GM21367 (cell line): ENCODE measurements at regions not wholly inside any gene's neighbourhood (a gene's known extent, or its start where the extent isn't known, plus 50 kb on each side); places are given as distances from the start of the nearest gene placed in this dataset.
"Not testable (repeated sequence)": the region's sequence is repeated elsewhere in the genome, so short reads cannot be mapped to it uniquely, and the experiment has no call there.

Source experiments
- ATAC-seq: cut with Tn5 transposase; IDR thresholded peaks from one replicate; pipeline ENCODE4 v1.9.1; 2021; ENCODE audit not compliant: unreplicated experiment

- no peak for ATAC-seq
These were observed 203.4 kb downstream of the KIT start for GRCh38 chr4:54861201-54861600.

- no peak for ATAC-seq
These were observed 197.6 kb downstream of the KIT start for GRCh38 chr4:54855191-54855854.

GRCh38 chr4:54852602-54853001, 194.8 kb downstream of the KIT start:
- no peak for ATAC-seq

GRCh38 chr4:54852054-54852453, 194.3 kb downstream of the KIT start:
- no peak for ATAC-seq

GRCh38 chr4:54844911-54845310, 187.2 kb downstream of the KIT start:
- no peak for ATAC-seq

GRCh38 chr4:54843946-54844345, 186.2 kb downstream of the KIT start:
- ATAC-seq = no peak

GRCh38 chr4:54843106-54843505, 185.3 kb downstream of the KIT start:
- ATAC-seq = no peak

- ATAC-seq = no peak
These were observed 184.9 kb downstream of the KIT start for GRCh38 chr4:54842656-54843055.

- no peak for ATAC-seq
These were observed 184.5 kb downstream of the KIT start for GRCh38 chr4:54842226-54842625.

GRCh38 chr4:54840992-54841768, 183.4 kb downstream of the KIT start:
- ATAC-seq = no peak

GRCh38 chr4:54840430-54840829, 182.7 kb downstream of the KIT start:
- ATAC-seq = no peak

GRCh38 chr4:54838301-54838700, 180.5 kb downstream of the KIT start:
- no peak for ATAC-seq

GRCh38 chr4:54837576-54838140, 179.9 kb downstream of the KIT start:
- ATAC-seq = no peak

GRCh38 chr4:54828361-54828760, 170.6 kb downstream of the KIT start:
- not testable (repeated sequence) for ATAC-seq

- no peak for ATAC-seq
These were observed 165.9 kb downstream of the KIT start for GRCh38 chr4:54823616-54824015.

- no peak for ATAC-seq
These were observed 161.3 kb downstream of the KIT start for GRCh38 chr4:54819034-54819433.

GRCh38 chr4:54818481-54818880, 160.7 kb downstream of the KIT start:
- no peak for ATAC-seq

GRCh38 chr4:54813674-54814073, 155.9 kb downstream of the KIT start:
- ATAC-seq = no peak

- no peak for ATAC-seq
These were observed 148.6 kb downstream of the KIT start for GRCh38 chr4:54806351-54806750.

- no peak for ATAC-seq
These were observed 144.6 kb downstream of the KIT start for GRCh38 chr4:54802336-54802735.

GRCh38 chr4:54800831-54801530, 143.2 kb downstream of the KIT start:
- peak; percentile 60 for ATAC-seq

- no peak for ATAC-seq
These were observed 136.8 kb downstream of the KIT start for GRCh38 chr4:54794579-54794978.
